Gastroesophageal sphincter (tissue), 3 donors: ENCODE measurements at regions not wholly inside any gene's neighbourhood (a gene's known extent, or its start where the extent isn't known, plus 50 kb on each side); places are given as distances from the start of the nearest gene placed in this dataset.

ENCODE experiments used
- CTCF ChIP-seq, 4 experiments: fragments of 200-600 bp in 2 of 4; fragments of 450-650 bp in 2 of 4; sonication (generic) in 1 of 4; IDR thresholded peaks; one replicate each; pipeline ENCODE4 v1.5.1; 2017 to 2019; ENCODE audit warnings: antibody characterized with exemption in 4 of 4, mild to moderate bottlenecking in 2 of 4, moderate library complexity in 2 of 4
- POLR2AphosphoS5 ChIP-seq: sonication (generic); formaldehyde crosslinking; IDR thresholded peaks from one replicate; pipeline ENCODE4 v1.6.1; 2017; ENCODE audit warnings: antibody characterized with exemption

- TF ChIP-seq POLR2AphosphoS5 (no peak), CTCF (IDR thresholded peaks at IDR 0.05) (no peak)
These were observed 181.6 kb upstream of the PZP start for GRCh38 chr12:9389796-9390195.
